ENCODE measurements at regions not wholly inside any gene's neighbourhood (a gene's known extent, or its start where the extent isn't known, plus 50 kb on each side); places are given as distances from the start of the nearest gene placed in this dataset.
"Not testable (repeated sequence)": the region's sequence is repeated elsewhere in the genome, so short reads cannot be mapped to it uniquely, and the experiment has no call there.

DNA sequence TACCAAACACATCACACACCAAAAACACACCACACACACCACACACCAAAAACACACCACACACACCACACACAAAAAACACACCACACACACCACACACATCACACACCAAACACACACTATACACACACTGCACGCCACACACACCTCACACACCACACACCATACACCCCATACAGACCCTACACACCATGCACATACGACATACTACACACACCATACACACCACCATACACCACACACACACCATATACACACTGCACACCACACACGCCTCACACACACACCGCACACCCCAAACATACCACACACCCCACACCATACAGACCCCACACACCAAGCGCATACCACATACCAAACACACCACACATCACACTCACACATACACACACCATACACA lies 226.9 kb upstream of the PKN2 start:
- DNase-seq (ENCODE audit: low read depth, low spot score) = no peak

DNA sequence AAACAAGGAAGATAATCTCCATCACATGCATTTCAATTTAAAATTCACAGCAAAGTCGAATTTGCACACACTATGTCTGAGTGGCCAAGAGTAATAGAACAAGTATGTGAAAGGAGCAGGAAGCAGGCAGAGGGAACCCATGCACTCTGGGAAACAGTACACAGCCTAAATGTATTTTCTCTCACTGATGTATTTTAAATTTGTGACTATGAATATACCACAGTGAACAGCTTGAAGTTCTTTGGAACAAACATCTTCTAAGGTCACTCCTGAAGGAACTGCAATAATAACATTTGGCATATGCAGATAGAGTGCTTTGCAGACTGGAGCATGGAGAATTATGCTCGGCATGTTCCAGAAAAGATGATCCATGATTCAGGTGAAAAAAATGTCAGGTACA lies 223.1 kb upstream of the PKN2 start:
- DNase-seq (ENCODE audit: low read depth, low spot score) = no peak

DNA sequence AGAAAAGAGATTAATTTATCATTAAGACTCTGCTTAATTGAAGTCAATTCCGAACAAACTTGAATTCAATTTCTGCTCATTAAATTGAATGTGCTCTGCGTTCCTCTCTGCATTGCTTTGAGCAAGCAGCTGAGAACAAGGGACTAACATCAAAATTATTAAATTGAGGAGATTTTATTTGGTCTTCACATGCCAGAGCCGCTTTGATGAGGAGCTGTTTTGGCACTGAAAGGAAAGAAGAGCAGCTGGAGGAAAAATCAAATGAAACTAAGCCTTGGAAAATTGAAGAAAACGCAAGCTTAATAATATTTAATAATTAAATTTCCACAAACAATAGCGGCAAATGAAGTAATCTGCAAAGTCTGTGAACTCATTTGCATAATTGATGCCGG lies 222.0 kb upstream of the PKN2 start:
- DNase-seq (ENCODE audit: low read depth, low spot score) = no peak

DNA sequence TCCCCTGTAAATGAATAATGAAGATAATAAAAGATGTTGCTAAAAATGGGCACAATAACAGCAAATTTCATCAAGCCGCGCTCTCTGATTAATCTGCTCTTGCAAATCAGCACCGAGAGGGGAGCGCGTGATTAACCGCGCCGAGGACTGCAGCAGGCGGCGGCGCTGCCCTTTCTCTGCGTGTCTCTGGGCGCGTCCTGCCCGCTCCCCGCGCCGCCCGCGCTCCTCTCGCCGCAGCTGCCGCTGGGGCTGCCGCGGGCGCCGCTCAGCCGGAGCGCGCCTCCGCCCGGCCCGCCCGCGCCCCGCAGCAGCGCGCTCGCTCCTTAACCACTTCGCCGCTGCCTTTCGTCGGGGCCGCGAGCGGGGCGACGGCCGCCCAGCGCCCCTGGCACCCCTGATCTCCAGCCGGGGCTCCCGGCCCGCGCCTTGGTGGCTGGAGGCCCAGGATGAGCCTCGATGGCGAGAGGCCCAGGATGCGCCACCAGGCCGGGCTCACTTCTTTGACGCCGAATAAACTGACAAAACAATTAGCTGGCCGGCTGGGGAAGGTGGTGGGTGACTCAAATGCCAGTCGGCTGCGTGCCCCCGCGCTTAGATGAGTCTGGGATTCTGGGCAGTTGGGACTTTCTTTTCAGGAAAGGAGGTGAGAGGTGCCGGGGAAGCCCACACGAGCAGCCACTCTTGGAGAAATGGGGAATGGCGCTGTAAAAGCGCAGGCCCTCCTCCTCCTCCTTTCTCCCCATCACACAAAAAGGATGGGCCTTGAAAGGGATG lies 221.4 kb upstream of the PKN2 start:
- DNase-seq (ENCODE audit: low read depth, low spot score) = peak; percentile 54

DNA sequence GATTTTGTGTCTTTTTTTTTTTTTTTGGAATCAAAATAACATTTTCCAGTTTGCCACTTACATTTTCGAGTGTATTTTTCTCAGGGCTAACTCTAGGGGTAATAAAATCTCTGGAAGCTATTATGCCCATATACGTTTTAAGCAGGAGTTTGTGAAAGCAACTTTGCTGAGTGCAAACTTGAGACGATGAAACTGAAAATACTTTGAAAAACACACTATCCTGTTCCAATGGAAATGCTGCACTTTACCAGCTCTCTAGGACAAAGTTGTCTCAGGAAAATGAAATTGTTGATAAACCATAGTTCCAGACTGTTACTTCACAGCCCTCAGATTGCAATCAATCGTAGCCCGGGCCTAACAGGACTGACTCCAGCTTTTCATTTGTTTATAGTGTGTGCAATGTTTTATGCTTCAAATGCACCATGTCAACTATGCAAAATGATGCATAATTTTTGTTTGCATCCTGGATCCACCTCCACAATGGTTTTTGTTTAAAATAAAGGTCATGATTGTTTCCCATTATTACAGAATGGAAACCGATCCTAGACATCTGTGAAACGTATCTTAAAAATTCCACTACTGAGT lies 220.6 kb upstream of the PKN2 start:
- no peak for DNase-seq (ENCODE audit: low read depth, low spot score)

DNA sequence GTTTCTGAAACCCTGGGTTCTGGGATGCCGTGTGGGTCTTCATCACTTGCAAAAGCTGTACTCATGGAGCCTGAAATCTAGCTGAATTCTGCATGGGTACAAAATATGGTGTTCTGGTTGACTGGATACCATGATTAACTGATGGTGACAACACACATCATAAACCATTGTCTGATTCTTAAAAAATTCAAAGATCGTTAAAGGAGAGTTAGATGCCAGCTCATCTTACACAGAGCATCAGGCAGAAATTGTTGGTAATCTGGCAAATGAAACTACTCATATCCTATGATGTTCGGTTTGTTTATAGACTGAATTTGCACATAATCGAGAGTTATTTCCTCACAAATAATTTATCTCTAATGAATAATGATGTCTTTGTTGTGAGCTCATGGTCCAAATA lies 218.1 kb upstream of the PKN2 start:
- no peak for DNase-seq (ENCODE audit: low read depth, low spot score)

DNA sequence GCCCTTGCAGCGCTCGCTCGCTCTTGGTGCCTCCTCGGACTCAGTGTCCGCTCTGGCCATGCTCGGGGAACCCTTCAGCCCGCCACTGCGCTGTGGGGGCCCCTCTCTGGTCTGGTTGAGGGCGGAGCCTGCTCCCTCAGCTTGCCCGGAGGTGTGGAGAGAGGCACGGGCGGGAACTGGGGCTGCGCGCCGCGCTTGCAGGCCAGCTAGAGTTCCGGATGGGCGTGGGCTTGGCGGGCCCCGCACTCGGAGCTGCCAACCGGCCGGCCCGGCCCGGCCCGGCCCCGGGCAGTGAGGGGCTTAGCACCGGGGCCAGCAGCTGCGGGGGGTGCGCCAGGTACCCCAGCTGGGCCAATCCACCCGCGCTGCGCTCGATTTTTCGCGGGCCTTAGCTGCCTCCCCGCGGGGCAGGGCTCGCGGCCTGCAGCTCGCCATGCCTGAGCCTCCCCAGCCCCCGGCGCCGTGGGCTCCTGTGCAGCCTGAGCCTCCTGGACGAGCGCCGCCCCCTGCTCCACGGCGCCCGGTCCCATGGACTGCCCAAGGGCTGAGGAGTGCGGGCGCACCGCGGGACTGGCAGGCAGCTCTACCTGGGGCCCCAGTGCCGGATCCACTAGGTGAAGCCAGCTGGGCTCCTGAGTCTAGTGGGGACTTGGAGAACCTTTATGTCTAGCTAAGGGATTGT lies 217.0 kb upstream of the PKN2 start:
- DNase-seq (ENCODE audit: low read depth, low spot score) = no peak

DNA sequence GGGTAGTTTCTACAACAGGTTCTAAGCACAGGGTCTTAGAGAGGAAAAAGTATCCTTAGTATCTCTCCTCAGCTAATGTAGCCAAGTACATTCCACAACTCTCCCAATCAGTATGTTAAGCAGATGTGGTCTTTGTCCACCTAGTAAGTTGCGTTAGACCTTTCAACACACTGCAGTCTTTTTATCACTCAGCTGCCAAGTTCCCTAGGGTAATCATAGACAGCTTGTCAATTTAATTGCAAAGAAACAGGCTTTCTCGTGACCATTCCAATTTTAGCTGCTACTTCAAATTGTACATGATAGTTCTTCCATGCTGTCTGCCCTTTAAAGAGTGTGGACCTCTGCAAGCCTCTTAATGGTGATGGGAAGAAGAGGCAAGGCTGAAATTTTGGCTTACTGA lies 211.8 kb upstream of the PKN2 start:
- no peak for DNase-seq (ENCODE audit: low read depth, low spot score)

DNA sequence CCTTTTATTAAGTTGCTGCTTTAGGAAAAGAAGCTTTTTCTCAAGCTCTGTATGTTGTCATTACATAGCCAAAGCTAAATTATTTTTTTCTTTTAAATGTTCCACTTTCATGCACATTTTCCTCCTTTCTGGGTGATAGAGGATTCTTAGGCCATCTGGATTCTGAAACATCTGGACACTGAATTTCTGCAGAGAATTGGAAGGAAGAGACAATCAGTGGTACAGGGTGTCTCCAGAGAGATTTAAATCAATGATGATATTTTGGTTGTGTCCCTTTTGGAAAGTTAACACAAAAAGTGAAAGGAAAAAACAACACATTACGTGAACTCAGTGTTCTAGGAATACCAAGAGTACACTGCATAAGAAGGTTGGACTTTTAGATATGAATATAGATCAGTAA lies 211.4 kb upstream of the PKN2 start:
- DNase-seq (ENCODE audit: low read depth, low spot score) = no peak

DNA sequence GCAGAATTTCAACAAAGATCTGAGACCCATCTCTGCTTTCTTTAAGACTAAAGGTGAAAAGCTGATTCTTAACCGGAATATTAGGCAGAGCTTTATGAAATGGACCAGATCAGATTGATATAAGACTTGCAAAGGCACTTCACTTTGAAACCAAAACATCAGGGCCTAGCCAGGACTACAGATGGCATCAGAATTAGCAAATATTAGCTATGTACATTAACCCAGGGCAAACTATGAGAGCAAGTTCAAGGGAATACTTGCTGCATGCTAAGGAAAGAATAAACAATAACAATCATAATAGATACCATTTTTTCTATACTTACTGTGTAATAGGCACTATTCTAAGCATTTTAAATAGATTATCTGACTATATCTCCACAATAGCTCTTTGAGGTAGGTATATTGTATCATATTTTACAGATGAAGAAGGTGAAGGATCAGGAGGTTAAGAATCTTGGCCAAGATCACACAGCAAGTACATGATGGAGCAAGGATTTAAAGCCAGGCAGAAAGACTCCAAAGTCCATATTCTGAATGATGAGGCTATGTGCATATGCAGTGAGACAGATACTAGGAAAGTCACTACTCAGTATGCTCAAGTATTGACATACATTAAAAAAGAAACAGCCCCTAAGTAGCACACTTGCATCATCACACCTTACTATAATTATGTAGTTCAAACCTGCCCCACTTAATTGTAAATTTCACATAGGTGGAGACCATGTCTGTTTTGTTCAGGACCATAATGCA lies 209.3 kb upstream of the PKN2 start:
- DNase-seq (ENCODE audit: low read depth, low spot score) = no peak

DNA sequence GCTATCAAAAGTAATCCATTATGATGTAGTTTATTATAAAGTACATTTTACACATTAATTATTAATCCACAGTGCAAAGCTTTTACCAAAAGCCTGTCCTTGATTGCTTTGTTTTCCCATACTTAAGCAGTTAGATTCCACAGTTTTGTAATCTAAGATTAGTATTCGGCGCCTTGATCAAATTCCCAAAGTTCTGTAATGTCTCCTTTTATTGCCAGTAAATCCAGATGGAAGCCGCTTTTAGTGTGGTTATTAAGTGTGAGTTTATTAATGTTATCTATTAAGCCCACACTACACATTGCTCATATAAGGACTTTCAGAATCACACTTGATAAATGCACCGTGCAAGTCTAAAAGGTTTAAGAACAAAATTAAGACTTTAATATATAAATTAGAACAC lies 199.2 kb upstream of the PKN2 start:
- no peak for DNase-seq (ENCODE audit: low read depth, low spot score)

DNA sequence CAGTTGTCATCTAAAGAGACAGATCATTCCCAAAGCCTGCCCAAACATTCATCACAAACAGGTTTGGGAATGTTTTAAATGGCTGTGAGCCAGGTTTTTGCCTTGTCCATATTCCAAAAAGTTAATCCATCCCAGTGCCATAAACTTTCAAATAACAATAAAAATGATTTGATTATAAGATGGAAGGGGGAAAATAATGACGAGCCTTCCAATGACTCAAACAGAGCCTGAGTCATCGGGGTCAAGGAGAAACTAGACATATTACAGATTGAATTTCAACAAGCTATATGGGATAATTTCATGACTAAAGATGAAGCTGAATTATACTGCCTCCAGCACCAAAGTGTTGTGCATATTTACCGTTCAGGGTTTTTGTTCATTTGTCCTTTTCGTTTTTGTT lies 195.8 kb upstream of the PKN2 start:
- DNase-seq (ENCODE audit: low read depth, low spot score) = no peak

DNA sequence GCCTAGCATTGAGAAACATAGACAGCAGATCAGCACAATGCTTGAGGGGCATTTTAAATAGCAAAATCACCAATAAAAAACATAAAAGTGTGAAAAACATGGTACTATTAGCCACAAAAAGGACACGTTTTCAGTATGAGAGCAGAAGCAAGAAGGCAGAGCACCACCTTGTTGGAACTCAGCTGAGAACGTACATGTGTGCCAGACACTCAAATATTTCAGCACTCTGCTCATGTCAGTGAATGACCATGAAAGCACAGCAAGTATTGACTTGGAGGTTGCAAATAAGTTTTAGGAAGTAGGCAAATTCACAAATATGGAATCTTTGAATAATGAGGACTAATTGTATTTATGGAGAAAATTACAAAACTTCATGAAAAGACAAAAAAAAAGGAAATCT lies 193.4 kb upstream of the PKN2 start:
- no peak for DNase-seq (ENCODE audit: low read depth, low spot score)

DNA sequence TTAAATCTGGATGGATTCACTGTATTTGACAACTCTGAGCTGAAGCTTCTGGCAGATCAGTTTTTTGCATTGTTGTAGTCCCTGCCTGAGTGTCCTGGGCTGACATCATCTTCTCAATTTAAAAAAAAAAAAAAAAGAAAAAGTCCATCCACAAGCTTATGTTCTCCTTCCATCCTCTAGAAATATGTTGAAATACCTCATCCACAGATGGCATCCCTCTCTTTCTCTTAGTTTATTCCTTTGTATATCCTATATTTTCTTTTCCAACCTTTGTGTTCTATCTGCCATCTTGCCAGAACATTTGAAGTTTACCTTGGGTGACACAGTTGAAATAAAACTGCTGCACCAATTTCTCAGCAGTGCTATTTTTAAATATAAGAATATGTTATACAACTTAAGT lies 184.4 kb upstream of the PKN2 start:
- DNase-seq (ENCODE audit: low read depth, low spot score) = no peak

DNA sequence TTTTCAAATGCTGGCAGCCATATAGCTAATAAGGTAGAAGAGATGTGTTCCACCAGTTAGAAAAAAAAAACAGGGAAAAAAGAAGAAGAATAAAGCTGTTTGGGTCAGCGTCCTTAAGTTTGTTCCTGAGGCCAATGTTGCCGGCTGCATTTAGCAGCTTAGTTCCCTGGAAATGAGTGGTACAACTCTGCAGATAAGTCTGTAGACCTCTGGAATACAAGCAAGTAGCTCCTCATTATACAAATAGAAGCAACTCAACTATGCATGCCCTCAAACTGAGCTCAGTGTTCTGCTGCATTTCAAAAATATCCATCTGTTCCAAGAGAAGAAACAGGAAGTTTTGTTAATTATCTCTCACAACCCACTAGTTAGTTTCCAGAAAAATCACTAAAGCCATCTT lies 181.2 kb upstream of the PKN2 start:
- DNase-seq (ENCODE audit: low read depth, low spot score) = no peak

DNA sequence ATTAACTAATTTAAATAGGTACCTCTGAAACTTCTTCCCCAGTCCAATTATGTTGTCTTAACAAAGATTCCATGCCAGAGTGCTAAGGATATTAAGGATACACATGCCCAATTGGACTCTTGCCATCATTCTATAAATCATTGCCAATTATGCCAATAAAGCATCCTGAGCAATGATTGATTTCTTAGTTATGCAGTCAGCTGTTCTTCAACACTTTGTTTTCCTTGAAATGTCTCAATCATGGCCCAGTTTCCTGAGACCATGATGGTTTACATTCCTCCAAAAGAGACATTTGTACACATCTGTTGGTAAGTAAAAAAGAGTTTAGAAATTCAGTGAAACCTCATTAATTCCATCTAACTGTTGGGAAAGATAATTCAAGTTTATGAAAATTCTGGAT lies 180.4 kb upstream of the PKN2 start:
- no peak for DNase-seq (ENCODE audit: low read depth, low spot score)

DNA sequence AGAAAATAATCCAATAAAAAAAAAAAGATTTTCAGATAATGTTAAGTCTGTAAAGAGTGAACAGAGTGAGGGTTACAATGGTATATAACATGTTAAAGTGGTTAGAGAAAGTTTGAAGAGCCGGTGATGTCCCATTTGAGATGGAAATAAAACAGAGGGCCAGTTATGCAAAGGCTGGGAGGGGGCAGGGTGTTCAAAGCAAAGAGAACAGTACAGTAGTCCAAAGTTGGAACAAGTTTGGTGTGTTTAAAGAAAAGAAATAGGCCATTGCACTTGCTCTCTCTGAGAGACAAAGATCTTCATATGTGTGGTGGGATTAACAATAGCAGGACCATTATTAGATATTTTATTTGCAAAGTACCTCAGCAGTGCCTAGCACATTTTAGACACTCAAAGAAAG lies 179.5 kb upstream of the PKN2 start:
- DNase-seq (ENCODE audit: low read depth, low spot score) = no peak

DNA sequence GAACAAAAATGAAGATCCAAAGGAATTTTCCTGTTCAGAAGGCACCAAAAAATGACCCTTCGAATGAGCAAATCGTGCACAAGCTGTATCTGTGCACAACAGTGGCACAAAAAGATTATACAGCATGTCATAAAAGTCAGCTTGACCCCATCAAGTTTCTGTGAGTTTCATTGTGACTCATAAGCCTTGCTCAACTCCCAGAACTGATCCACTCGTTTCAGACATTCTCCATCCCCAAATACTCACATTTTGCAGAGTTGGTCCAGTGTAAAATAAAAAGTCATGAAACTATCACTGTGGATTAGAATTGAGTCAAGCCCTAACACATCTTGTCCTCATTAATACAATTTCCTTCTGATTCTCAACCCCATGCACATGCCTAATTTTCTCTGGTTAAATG lies 174.7 kb upstream of the PKN2 start:
- no peak for DNase-seq (ENCODE audit: low read depth, low spot score)

DNA sequence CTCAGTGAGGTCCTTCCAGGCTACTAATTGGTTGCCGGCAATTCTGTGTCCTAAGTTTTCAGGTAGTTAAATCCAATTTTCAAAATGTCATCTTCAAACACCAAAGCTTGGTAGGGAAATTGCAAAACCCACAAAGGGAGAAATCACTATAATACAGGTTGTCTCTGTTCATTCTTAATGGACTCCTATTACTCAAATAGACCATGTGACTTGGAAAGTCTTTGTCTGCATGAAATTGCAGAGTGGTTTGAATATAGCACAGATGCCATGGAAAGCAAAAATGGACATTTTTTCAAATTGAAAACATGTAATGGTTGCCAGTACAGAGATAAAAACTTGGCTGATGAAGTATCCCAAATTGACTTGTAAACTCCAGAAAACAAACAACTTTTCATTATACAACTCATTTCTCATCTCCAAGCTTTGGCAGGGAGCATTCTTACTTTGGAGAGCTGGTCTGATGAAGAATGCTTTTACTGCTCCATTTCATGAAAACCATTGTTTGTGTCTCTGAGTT lies 169.5 kb upstream of the PKN2 start:
- no peak for DNase-seq (ENCODE audit: low read depth, low spot score)

DNA sequence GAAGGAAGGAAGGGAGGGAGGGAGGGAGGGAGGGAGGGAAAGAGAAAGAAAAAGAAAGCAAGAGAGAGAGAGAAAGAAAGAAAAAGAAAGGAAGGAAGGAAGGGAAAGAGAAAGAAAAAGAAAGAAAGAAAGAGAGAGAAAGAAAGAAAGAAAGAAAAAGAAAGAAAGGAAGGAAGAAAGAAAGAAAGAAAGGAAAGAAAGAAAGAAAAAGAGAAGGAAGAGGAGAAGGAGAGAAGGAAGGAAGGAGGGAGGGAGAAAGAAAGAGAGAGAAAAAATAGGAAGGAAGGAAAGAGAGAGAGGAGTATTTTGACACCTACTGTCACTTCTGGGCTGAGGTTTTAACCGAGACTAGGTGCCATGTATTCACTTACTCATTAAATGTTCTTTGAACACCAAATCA lies 166.6 kb upstream of the PKN2 start:
- DNase-seq (ENCODE audit: low read depth, low spot score) = not testable (repeated sequence)

DNA sequence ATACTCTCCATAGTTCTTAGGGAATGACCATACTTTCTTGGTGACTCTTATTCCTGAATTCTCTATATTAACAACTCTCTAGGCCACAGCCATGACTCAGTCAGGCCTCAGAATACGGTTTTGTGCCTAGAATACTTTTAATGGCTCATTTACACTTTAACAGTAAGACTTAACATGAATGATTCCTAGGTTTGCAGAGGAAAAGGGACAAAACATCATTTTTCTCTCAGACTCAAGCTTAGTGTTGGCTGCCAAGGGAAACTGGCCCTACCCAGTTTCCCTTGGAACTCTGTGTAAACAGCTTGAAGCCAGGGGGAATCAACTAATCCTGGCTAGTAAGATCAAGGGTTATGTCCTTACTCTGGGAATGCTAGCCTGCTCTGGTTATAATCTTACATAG lies 164.9 kb upstream of the PKN2 start:
- no peak for DNase-seq (ENCODE audit: low read depth, low spot score)

DNA sequence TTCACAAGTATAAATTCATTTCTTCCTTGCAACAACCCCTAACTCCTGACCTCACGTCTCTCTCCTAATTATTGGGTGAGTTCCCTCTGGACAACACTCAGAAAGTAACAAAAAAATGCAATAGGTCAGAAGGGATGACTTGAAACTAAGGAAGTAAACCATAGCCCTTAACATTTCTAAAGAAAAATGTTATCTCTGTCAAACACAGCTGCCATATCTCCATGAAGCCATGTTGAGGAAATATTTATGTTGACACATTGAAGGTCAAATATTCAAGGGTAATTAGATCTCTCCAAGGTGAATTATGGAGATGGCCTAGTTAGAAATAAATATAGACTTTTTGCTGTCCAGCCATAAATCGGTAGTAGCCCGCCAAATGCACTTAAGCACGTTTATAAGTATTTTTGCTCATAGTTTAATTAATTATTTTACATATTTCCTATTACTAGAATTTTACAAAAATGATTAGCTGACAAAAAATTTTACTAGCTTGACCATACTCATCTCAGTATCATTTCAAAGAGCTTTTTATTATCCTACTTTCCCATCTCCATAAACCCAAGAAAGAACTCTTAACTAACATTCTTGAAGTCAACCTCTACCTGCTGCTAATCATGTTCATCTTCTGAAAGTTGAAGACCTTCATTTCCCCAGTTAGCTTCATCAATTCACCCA lies 160.1 kb upstream of the PKN2 start:
- DNase-seq (ENCODE audit: low read depth, low spot score) = no peak
